Hippocampal formation (tissue), 2 donors: ENCODE measurements at regions not wholly inside any gene's neighbourhood (a gene's known extent, or its start where the extent isn't known, plus 50 kb on each side); places are given as distances from the start of the nearest gene placed in this dataset.

Experiments
- DNase-seq, 2 donors: peaks; one replicate each; lab custom pipeline; 2025; lab: John Stamatoyannopoulos, UW

DNA sequence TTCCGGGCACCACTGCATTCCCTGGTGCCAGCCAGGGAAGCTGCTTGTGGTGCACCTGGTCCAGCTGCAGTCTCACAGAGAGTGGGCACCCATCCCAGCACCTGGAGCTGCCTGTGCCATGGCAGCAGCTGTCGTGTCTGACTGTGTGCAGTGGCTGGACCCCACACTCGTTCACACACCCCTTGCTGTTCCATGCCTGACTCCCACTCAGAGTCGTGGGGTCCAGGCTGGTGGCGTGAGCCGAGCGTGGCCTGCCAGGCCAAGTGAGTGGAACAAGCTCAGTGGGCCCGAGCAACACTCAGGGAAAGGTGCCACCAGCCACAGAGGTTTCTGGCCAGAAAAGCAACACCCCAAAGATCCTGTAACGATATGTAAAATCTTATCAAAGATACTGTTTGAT lies 97.2 kb upstream of the KCNK1 start:
- no peak for DNase-seq

- peak in 1 of 2 donors; percentile 16 for DNase-seq
Observed at GRCh38 chr1:233518344-233518743, 95.6 kb upstream of the KCNK1 start.

DNA sequence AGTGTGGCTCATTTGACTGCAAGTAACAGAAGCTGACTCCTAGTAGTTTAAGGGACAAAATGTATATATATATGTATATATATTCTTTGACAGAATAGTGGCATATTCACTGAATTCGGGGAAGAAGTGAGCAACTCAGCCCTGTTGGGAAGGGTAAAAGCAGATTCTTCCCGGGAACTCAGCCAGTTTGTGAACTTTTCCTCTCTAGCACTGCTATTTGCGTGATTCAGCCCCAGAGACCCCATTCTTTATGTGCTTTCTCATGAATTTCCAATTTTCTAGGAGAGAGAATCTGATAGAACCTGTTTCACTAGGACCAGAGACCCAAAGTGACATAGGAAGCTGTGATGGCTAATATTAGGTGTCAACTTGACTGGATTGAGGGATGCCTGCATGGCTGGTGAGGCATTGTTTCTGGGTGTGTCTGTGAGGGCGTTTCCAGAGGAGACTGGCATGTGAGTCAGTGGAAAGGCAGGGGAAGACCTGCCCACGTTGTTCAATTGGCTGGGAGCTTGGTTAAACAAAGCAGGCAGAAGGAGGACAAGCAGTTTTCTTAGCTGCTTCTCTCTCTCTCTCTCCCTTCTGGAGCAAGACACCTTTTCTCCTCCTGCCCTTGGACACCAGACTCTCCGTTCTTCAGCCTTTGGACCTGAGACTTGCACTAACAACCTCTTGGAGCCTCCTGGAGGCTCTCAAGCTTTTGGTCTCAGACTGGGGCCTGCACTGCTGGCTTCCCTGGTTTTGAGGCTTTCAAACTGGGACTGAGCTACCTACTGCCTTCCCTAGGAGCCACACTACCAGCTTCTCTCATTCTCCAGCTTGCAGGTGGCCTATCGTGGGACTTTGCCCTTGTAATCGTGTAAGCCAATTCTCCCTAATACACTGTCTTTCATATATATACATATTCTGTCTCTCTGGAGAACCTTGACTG lies 93.4 kb upstream of the KCNK1 start:
- DNase-seq, result no peak

- no peak for DNase-seq
Observed at GRCh38 chr1:233523047-233523446, 90.9 kb upstream of the KCNK1 start.

GRCh38 chr1:233527818-233528217 lies 86.1 kb upstream of the KCNK1 start:
- no peak for DNase-seq

- no peak for DNase-seq
Observed at GRCh38 chr1:233530665-233531386, 83.1 kb upstream of the KCNK1 start.

DNA sequence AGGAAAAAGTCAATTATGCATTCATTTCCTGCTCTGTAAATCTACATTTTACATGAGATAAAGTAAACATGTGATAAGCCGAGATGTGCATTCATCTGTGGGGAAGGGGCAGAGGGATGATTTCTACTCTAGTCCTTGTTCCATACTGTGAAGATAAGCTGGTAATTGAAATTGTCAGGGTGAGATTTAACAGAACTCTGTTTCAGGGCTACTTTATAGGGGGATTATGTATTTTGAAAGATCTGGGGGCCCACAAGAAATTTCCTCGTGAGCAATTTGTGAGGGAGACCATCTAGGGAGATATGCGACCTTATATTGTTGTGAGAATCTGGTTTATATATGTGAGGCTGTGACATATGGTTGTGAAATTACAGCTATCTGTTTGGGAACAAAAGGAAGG lies 73.1 kb upstream of the KCNK1 start:
- no peak for DNase-seq

DNA sequence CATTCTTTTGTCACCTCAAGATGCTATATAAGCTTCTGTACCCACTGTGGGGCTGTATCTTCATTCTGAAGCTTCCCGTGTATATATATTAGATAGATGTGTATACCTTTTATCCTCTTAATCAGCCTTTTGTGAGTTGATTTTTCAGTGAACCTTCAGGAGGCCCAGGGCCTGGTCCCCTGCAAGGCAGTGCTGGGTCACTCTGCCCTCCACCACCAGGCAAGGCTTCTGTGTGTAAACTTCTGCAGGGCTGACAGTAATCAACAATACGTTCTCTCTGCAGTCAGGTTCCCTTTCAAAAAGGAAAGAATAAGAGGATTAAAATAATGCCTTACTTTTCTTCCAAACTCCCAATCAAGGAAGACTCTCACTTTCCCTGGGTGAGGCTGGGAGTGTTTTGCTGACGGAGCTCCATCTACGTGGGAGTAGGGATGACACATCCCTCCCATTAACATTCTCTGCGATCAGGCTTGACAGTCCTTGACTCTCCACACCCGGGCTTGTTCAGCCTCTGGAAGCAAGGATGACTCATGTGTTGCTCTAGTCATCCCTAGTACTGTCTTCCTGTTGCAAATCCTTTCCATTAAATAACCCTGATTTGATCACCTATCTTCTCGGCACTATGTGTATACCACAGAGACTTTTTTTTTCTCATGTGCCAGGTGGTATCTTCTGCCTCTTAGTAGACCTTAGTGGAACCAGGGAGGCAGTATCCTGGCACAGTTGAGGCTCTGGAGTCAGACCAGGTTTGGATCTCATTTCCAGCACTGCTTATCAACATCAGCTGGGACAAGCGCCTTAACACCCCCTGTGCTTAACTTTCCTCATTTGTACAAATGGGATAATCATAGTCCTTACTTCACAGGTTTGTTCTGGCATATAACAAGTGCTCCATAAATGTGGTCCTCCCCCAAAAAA lies 70.3 kb upstream of the KCNK1 start:
- no peak for DNase-seq

GRCh38 chr1:233544304-233544703 lies 69.6 kb upstream of the KCNK1 start:
- no peak for DNase-seq

DNA sequence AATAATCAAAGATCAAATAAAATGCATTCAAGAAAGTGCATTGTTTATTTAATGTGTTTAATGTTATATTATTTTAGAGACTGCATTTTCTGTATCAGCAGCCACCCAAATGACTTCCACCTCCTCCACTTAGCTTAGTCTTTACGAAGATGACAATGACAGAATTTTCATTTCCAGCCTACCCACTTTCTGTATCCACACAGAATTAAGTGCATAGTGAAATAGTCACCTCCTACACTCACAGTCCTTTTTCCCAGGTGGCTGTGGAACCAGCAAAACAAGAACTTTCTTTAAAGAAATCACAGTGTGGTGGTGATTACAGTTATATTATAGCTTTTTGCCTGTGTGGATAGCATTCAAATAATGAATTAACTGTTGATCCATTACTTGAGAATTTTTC lies 66.2 kb upstream of the KCNK1 start:
- no peak for DNase-seq

DNA sequence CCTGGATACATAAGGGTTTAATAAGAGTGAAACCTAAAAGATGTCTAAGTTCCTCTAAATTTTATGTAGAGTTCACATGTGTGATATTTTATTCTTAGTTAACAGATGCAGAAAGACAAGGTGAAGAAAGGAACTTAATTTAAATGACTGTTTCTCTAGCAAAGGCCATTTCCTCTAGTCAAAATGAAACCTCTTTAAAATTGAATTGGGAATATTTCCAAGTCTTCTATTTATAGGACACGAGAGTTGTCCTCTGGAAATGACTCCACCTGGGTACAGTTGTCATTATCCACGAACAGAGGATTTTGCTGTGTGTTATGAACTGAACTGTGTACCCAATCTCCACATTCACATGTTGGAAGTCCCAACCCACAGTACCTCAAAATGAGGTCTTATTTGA lies 64.5 kb upstream of the KCNK1 start:
- DNase-seq, result no peak

GRCh38 chr1:233549917-233550316 lies 64.0 kb upstream of the KCNK1 start:
- DNase-seq, result no peak

DNA sequence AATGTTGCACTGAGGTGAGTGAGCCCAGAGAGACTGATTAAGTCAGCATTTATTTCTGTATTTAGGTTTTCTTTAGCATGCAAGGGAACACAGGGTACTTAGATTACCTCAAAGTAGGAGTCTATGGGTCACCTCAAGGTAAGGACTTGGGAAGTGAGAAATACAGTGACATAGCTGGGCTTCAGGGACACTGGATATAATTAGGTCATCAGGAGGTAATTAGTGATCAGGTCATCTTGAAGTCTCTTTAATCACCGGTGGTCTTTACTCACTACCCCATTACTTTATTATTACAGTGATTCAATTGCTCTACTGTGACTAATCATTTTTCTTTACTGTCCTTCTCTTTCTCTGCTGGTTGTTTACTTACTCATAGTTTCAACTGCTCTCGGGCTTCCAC lies 59.9 kb upstream of the KCNK1 start:
- no peak for DNase-seq

DNA sequence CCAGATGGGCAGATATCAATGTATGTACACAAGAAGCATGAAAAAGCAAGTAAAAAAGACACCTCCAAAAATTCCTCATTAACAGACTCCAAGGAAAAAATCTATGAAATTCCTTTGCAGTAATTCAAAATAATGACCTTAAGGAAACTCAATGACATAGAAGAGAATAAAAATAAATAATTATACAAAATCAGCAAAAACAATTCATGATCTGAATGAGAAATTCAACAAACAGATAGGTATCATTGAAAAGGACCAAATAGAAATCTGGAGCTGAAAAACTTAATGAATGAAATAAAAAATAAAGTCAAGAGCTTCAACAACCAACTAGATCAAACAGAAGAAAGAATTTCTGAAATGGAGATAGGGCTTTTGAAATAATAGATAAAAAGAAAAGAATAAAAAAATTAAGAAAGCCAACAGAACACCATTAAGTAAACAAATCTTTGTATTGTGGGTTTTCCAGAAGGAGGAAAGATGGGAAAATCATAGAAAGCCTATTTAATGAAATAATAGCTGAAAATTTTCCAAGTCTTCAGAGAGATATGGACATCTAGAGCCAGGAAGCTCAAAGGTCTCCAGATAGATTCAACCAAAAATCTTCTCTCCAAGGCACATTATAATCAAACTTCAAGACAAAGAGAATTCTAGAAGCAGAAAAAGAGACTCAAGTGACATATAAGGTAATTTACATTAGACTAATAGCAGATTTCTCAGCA lies 52.0 kb upstream of the KCNK1 start:
- DNase-seq, result no peak
